GM12891 (cell line): ENCODE measurements at regions not wholly inside any gene's neighbourhood (a gene's known extent, or its start where the extent isn't known, plus 50 kb on each side); places are given as distances from the start of the nearest gene placed in this dataset.

Experiments used
- POLR2A ChIP-seq: IDR thresholded peaks from 2 replicates; pipeline ENCODE4 v1.6.1; 2011; ENCODE audit warnings: low read depth, low read length, control low read depth
- POLR2AphosphoS5 ChIP-seq: IDR thresholded peaks from 2 replicates; pipeline ENCODE4 v1.6.1; 2011; ENCODE audit warnings: low read depth, low read length, control low read depth
- POU2F2 ChIP-seq: IDR thresholded peaks from 2 replicates; pipeline ENCODE4 v1.6.1; 2011; ENCODE audit warnings: low read depth, mild to moderate bottlenecking, control low read depth, low read length, moderate library complexity
- SPI1 ChIP-seq: IDR thresholded peaks from 2 replicates; pipeline ENCODE4 v1.6.1; 2011; ENCODE audit warnings: low read depth, low read length, control low read depth
- TAF1 ChIP-seq: IDR thresholded peaks from 2 replicates; pipeline ENCODE4 v1.6.1; 2011; ENCODE audit warnings: low read depth, low read length, control low read depth

DNA sequence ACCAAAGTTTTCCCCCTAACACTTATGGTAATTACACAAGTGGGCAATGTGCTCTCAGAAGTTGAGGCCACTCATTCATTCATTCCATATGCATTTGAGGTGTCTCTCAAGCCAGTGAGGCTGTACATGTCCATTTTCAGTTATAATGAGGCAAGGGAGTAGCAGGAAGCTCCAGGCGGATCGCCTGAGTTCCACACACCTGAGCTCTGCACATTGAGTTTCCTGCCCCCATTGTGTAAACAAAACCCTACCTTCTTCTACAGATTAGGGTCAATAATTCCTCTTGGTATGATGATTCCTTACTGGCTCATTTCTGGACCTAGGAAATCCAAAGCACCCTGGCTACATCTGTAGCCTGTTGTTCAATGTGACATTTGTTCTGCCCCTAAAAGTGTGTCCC lies 555.3 kb downstream of the MED13L start:
- TF ChIP-seq POLR2AphosphoS5 (no peak), POLR2A (no peak), SPI1 (no peak), TAF1 (no peak), POU2F2 (no peak)
